Keratinocyte (primary cell): ENCODE measurements at regions not wholly inside any gene's neighbourhood (a gene's known extent, or its start where the extent isn't known, plus 50 kb on each side); places are given as distances from the start of the nearest gene placed in this dataset.

ENCODE experiments used
- DNase-seq: peaks from one replicate; pipeline ENCODE4 v3.0.0-alpha.2; 2011; ENCODE audit warnings: low read depth, missing footprints, low spot score
- FAIRE-seq: peaks from 2 replicates; lab custom pipeline; 2011; peaks lifted over from hg19 to GRCh38; lab: Jason Lieb, UNC
- H2AFZ ChIP-seq: 2 replicates; pipeline ENCODE4 v1.6.0; 2012; ENCODE audit warnings: low read length, control low read depth, inconsistent platforms; ENCODE audit not compliant: control insufficient read depth
- H3K27ac ChIP-seq: 2 replicates; pipeline ENCODE4 v1.5.1; 2011; ENCODE audit warnings: low read length; ENCODE audit not compliant: control insufficient read depth, insufficient read depth
- H3K27me3 ChIP-seq: 3 replicates; pipeline ENCODE4 v1.6.0; 2011; ENCODE audit warnings: low read length; ENCODE audit not compliant: control insufficient read depth, insufficient read depth; ENCODE audit errors: extremely low read depth
- H3K36me3 ChIP-seq, 2 experiments: 2 replicates in 1 of 2; 3 replicates in 1 of 2; pipeline ENCODE4 v1.5.1; 2011; ENCODE audit warnings: low read length in 2 of 2, mild to moderate bottlenecking in 1 of 2; ENCODE audit not compliant: control insufficient read depth in 2 of 2, insufficient read depth in 2 of 2; ENCODE audit errors: extremely low read depth in 1 of 2
- H3K4me1 ChIP-seq: 3 replicates; pipeline ENCODE4 v1.5.1; 2011; ENCODE audit warnings: low read length; ENCODE audit not compliant: control insufficient read depth, insufficient read depth; ENCODE audit errors: extremely low read depth
- H3K4me2 ChIP-seq: 3 replicates; pipeline ENCODE4 v1.6.0; 2011; ENCODE audit warnings: low read depth, low read length; ENCODE audit not compliant: control insufficient read depth, insufficient read depth; ENCODE audit errors: extremely low read depth
- H3K4me3 ChIP-seq, 3 experiments: fragments of 200-600 bp in 1 of 3; sonication (generic) in 1 of 3; 2 replicates in 2 of 3; 3 replicates in 1 of 3; pipeline ENCODE4 v1.5.1; 2011 to 2016; ENCODE audit warnings: low read length in 3 of 3, mild to moderate bottlenecking in 3 of 3, control low read depth in 2 of 3, inconsistent platforms in 1 of 3, low read depth in 1 of 3, mixed read lengths in 1 of 3, mixed run types in 1 of 3, moderate library complexity in 1 of 3; ENCODE audit not compliant: control insufficient read depth in 2 of 3, insufficient read depth in 2 of 3; ENCODE audit errors: extremely low read depth in 1 of 3
- H3K79me2 ChIP-seq: 2 replicates; pipeline ENCODE4 v1.6.0; 2012; ENCODE audit warnings: low read length; ENCODE audit not compliant: control insufficient read depth, insufficient read depth
- H3K9ac ChIP-seq: 3 replicates; pipeline ENCODE4 v1.6.0; 2011; ENCODE audit warnings: low read length; ENCODE audit not compliant: control insufficient read depth, insufficient read depth; ENCODE audit errors: extremely low read depth
- H3K9me1 ChIP-seq: 3 replicates; pipeline ENCODE4 v1.6.0; 2011; ENCODE audit warnings: low read length; ENCODE audit not compliant: control insufficient read depth, insufficient read depth; ENCODE audit errors: extremely low read depth
- H3K9me3 ChIP-seq: 2 replicates; pipeline ENCODE4 v1.5.1; 2012; ENCODE audit warnings: low read depth, low read length; ENCODE audit not compliant: control insufficient read depth
- H4K20me1 ChIP-seq: 3 replicates; pipeline ENCODE4 v1.6.0; 2011; ENCODE audit warnings: low read length; ENCODE audit not compliant: control insufficient read depth, insufficient read depth; ENCODE audit errors: extremely low read depth
- CTCF ChIP-seq, 3 experiments: IDR thresholded peaks in 1 of 3; conservative IDR thresholded peaks in 1 of 3; optimal IDR thresholded peaks in 1 of 3; 2 replicates in 2 of 3; 3 replicates in 1 of 3; pipeline versions ENCODE3 to v1.5.1; 2011; ENCODE audit warnings: low read length in 3 of 3, mild to moderate bottlenecking in 3 of 3, moderate library complexity in 2 of 3, control low read depth in 1 of 3, inconsistent platforms in 1 of 3; ENCODE audit not compliant: insufficient read depth in 2 of 3; ENCODE audit errors: extremely low read depth in 1 of 3
- EZH2 ChIP-seq: IDR thresholded peaks from one replicate; pipeline ENCODE4 v1.6.1; 2012; ENCODE audit warnings: inconsistent platforms, mild to moderate bottlenecking, low read length, moderate library complexity
- dilution Hi-C: fragments of 300-500 bp; cut with MboI; formaldehyde crosslinking; loops from one replicate; pipeline ENCODE4 v1.7.0; 2020; ENCODE audit warnings: low sequenced_read_pairs; ENCODE audit not compliant: extremely low pct_ligation_motif_present

GRCh38 chr1:101316256-101316655 is 79.4 kb downstream of the S1PR1 start:
- no peak for TF ChIP-seq CTCF (optimal IDR thresholded peaks at IDR 0.05 in 1 of 3, IDR thresholded peaks at IDR 0.05 in 1 of 3, conservative IDR thresholded peaks at IDR 0.05 in 1 of 3; ENCODE audit: extremely low read depth in 1 of 3, insufficient read depth in 2 of 3, low read length in 3 of 3)
- TF ChIP-seq EZH2, result no peak
- H3K4me3 ChIP-seq, result no peak overlapping the region
- dilution Hi-C loops, result loop anchor here (10.0 kb wide), 1 partner anchor 49 kb away; no protein-coding TSS in a partner anchor
- H3K4me2 ChIP-seq, result no peak overlapping the region
- no peaks in the 10 kb centered on the region for H3K9me1 ChIP-seq
- H3K9ac ChIP-seq, result no peak overlapping the region
- no peaks in the 10 kb centered on the region for H3K36me3 ChIP-seq
- H3K27me3 ChIP-seq, result peaks cover 8% of the 10 kb centered on the region
- no peak overlapping the region for H3K27ac ChIP-seq
- H3K4me1 ChIP-seq, result no peaks in the 10 kb centered on the region
- DNase-seq (no peak), FAIRE-seq (no peak)
- H4K20me1 ChIP-seq, result no peaks in the 10 kb centered on the region
- no peak overlapping the region for H2AFZ ChIP-seq
- H3K9me3 ChIP-seq, result no peaks in the 10 kb centered on the region
- H3K79me2 ChIP-seq, result no peaks in the 10 kb centered on the region

DNA sequence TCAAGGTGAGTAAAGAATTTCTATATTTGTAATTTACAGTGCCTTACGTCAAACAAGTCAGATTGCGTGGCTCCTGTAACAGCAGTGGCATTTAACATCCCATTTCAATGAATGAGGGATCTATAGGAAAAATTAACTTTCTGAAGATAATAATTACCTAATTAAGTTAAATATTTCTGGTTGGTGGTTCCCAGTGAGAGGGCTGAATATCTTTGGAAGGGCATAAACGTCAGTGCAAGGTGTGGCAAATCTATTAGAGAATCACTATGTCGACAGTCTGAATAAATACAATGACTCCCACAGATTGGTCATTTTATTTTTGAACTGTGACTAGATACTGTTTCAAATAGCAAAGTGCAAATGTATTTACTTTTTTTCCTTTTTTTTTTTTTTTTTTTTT is 80.0 kb downstream of the S1PR1 start:
- Histone ChIP-seq H3K9me3 (no peaks in the 10 kb centered on the region), H3K9ac (no peak overlapping the region), H3K79me2 (no peaks in the 10 kb centered on the region), H3K9me1 (no peaks in the 10 kb centered on the region), H4K20me1 (no peaks in the 10 kb centered on the region), H2AFZ (no peak overlapping the region), H3K4me3 (no peak overlapping the region), H3K36me3 (no peaks in the 10 kb centered on the region), H3K4me1 (no peaks in the 10 kb centered on the region), H3K27ac (no peak overlapping the region), H3K27me3 (peaks cover 4% of the 10 kb centered on the region), H3K4me2 (no peak overlapping the region)
- no peak for TF ChIP-seq CTCF (optimal IDR thresholded peaks at IDR 0.05 in 1 of 3, IDR thresholded peaks at IDR 0.05 in 1 of 3, conservative IDR thresholded peaks at IDR 0.05 in 1 of 3; ENCODE audit: extremely low read depth in 1 of 3, insufficient read depth in 2 of 3, low read length in 3 of 3)
- TF ChIP-seq EZH2, result no peak
- no peak for FAIRE-seq
- dilution Hi-C loops, result loop anchor here (10.0 kb wide), 1 partner anchor 48 kb away; no protein-coding TSS in a partner anchor
- DNase-seq, result no peak
